ENCODE measurements at regions not wholly inside any gene's neighbourhood (a gene's known extent, or its start where the extent isn't known, plus 50 kb on each side); places are given as distances from the start of the nearest gene placed in this dataset.

DNA sequence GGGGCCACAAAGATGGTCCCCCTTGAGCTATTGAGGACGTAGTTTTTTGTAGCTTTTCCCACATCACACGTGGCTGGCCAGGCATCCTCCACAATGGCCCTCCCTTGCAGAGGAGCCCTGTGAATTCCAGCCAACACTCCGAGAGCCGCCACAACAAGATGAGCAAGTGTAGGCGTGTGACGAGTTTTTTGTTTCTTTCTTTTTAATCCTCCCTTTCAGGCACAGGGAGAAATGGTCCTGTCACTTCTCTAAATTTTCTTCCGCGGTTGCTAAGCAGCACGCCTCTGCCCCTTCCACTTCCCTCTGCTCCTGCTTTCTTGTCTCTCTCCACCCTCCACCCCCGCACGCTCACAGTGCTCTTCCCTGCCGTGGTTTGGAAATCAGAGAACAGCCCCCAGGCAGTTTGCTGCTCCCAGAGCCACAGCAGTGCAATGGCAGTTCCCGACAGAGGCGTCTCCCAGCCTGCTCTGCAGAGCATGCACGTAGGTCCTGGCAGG, 68.0 kb upstream of the MRTFB start:
- Histone ChIP-seq H3K9me3 (replicated peaks; ENCODE audit: control insufficient read depth, insufficient read depth, low read depth, low read length) (no peaks in the 10 kb centered on the region), H3K9ac (ENCODE audit: insufficient read depth in 1 of 2, low read depth in 2 of 2, low read length in 2 of 2) (0 out of 4 replicates have a peak overlapping the region, but pooled peaks of 1 of the 2 experiments have one; percentile 17), H3K27me3 (ENCODE audit: control insufficient read depth in 2 of 2, insufficient read depth in 2 of 2, low read length in 2 of 2) (peaks cover 17 to 37% of the 10 kb centered on the region in 2 experiments), H3K27ac (ENCODE audit: extremely low read depth, low read depth, low read length) (no peak overlapping the region), H3K4me2 (ENCODE audit: insufficient read depth, low read length) (no peak overlapping the region), H3K9me1 (ENCODE audit: control insufficient read depth, insufficient read depth, low read length) (no peaks in the 10 kb centered on the region), H3K79me2 (ENCODE audit: control insufficient read depth, insufficient read depth, low read length) (no peaks in the 10 kb centered on the region), H4K20me1 (replicated peaks; ENCODE audit: control insufficient read depth, insufficient read depth, low read length) (0 out of 2 replicates have a peak, but pooled peaks cover 6% of the 10 kb centered on the region), H3K4me1 (replicated peaks in 1 of 2; ENCODE audit: control insufficient read depth in 2 of 2, insufficient read depth in 2 of 2, low read length in 2 of 2) (peaks cover 9 to 17% of the 10 kb centered on the region in 2 experiments; a peak in 4 of 5 replicates), H2AFZ (ENCODE audit: low read depth, low read length) (no peak overlapping the region), H3K36me3 (ENCODE audit: control insufficient read depth, insufficient read depth, low read length) (no peaks in the 10 kb centered on the region), H3K4me3 (no peak overlapping the region)
- TF ChIP-seq, protein P1, sequence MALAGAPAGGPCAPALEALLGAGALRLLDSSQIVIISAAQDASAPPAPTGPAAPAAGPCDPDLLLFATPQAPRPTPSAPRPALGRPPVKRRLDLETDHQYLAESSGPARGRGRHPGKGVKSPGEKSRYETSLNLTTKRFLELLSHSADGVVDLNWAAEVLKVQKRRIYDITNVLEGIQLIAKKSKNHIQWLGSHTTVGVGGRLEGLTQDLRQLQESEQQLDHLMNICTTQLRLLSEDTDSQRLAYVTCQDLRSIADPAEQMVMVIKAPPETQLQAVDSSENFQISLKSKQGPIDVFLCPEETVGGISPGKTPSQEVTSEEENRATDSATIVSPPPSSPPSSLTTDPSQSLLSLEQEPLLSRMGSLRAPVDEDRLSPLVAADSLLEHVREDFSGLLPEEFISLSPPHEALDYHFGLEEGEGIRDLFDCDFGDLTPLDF (CRISPR knock-in tag; IDR thresholded peaks at IDR 0.05), result no peak
- TF ChIP-seq MEIS2 (IDR thresholded peaks at IDR 0.05; ENCODE audit: partially characterized antibody) (peak; percentile 9), RHOXF2B (CRISPR knock-in tag; conservative IDR thresholded peaks at IDR 0.05) (no peak), CTBP1 (IDR thresholded peaks at IDR 0.05; ENCODE audit: borderline replicate concordance) (peak; percentile 45; the same call in 1 of the 2 replicates), EGR1 (conservative IDR thresholded peaks at IDR 0.05) (peak; percentile 96), CXXC5 (CRISPR knock-in tag; IDR thresholded peaks at IDR 0.05) (peak; percentile 40), HDAC1 (IDR thresholded peaks at IDR 0.05) (peak in 1 of 2 experiments; percentile 38; a peak in 1 of 4 replicates), DPF2 (IDR thresholded peaks at IDR 0.05) (0 out of 2 replicates have a peak, but pooled peaks have one; percentile 12), RFX1 (IDR thresholded peaks at IDR 0.05) (peak; percentile 75), ZNF3 (CRISPR knock-in tag; IDR thresholded peaks at IDR 0.05) (no peak), XRCC4 (IDR thresholded peaks at IDR 0.05; ENCODE audit: extremely low read depth, insufficient read depth, insufficient read length) (no peak), RCOR1 (IDR thresholded peaks at IDR 0.05; ENCODE audit: borderline replicate concordance in 1 of 2, low read depth in 2 of 2, low read length in 2 of 2) (peak in 1 of 2 experiments; percentile 34; a peak in 1 of 4 replicates)
- peak; percentile 54 for FAIRE-seq
- in situ Hi-C loops (cut with MboI), result no loop called here
- BruUV-seq (replicated peaks), result no TSS peak
- POLR2A ChIA-PET, result no interaction called here
- peak; percentile 27 to 57 (median 38) for DNase-seq (ENCODE audit: extremely low read depth in 1 of 4, low spot score in 3 of 4)
- ATAC-seq, result peak; percentile 66
- WGBS (ENCODE audit: insufficient coverage, low coverage, missing lambda C conversion rate), result 7% methylated on average over 15 of the region's 15 CpGs
- intact Hi-C loops (cut with micrococcal nuclease), result no loop called here
- CTCF ChIA-PET (ENCODE audit: low intra/inter-chr PET ratio), result no interaction called here

Measured in K562 (cell line).